ENCODE measurements at regions not wholly inside any gene's neighbourhood (a gene's known extent, or its start where the extent isn't known, plus 50 kb on each side); places are given as distances from the start of the nearest gene placed in this dataset.

GRCh38 chr2:167712275-167712674, 535.1 kb downstream of the STK39 start:
- Histone ChIP-seq H3K4me2 (replicated peaks; ENCODE audit: extremely low read depth, low read length, poor library complexity, severe bottlenecking) (no peak overlapping the region), H3K4me3 (replicated peaks in 1 of 3; ENCODE audit: low read depth in 2 of 3, low read length in 3 of 3) (no peak overlapping the region), H3K9ac (ENCODE audit: insufficient read depth, low read length, poor library complexity, severe bottlenecking) (no peak overlapping the region), H4K20me1 (ENCODE audit: insufficient read depth, low read length) (no peaks in the 10 kb centered on the region), H3K27ac (ENCODE audit: low read depth in 1 of 2, low read length in 2 of 2) (no peak overlapping the region), H2AFZ (ENCODE audit: insufficient read depth, low read depth, low read length, poor library complexity, severe bottlenecking) (no peak overlapping the region), H3K79me2 (ENCODE audit: insufficient read depth, low read length) (no peaks in the 10 kb centered on the region), H3K4me1 (ENCODE audit: control insufficient read depth in 1 of 2, insufficient read depth in 2 of 2, low read length in 2 of 2) (no peaks in the 10 kb centered on the region), H3K9me3 (replicated peaks in 1 of 2; ENCODE audit: control insufficient read depth in 1 of 2, insufficient read depth in 1 of 2, low read length in 2 of 2) (no peaks in the 10 kb centered on the region), H3K27me3 (ENCODE audit: control insufficient read depth in 2 of 2, insufficient read depth in 2 of 2, low read length in 2 of 2) (no peaks in the 10 kb centered on the region), H3K36me3 (replicated peaks in 1 of 2; ENCODE audit: control insufficient read depth in 1 of 2, insufficient read depth in 2 of 2, low read length in 2 of 2) (no peaks in the 10 kb centered on the region)
- peaks cover 2 to 11% (median 4%) of the 10 kb centered on the region in 7 donors for H3K9me3 Mint-ChIP-seq
- TF ChIP-seq CTCF (IDR thresholded peaks at IDR 0.05) = no peak
- intact Hi-C loops (cut with micrococcal nuclease) = no loop called here
- no peaks in the 10 kb centered on the region for H3K36me3 Mint-ChIP-seq
- WGBS (ENCODE audit: insufficient coverage) = 100% methylated on average over 1 of the region's 1 CpG
- H3K4me1 Mint-ChIP-seq = no peaks in the 10 kb centered on the region
- H3K4me3 Mint-ChIP-seq = no peak overlapping the region
- no peak for DNase-seq
- H3K27ac Mint-ChIP-seq = no peak overlapping the region
- peaks cover 0 to 2% (median 0%) of the 10 kb centered on the region in 3 donors for H3K27me3 Mint-ChIP-seq (ENCODE audit: low read depth in 3 of 3)

- no peak overlapping the region for H3K27ac Mint-ChIP-seq
- H3K9me3 Mint-ChIP-seq = peaks cover 0 to 8% (median 4%) of the 10 kb centered on the region in 7 donors
- H3K9me3 ChIP-seq (replicated peaks in 1 of 2; ENCODE audit: control insufficient read depth in 1 of 2, insufficient read depth in 1 of 2, low read length in 2 of 2) = no peaks in the 10 kb centered on the region
- no peaks in the 10 kb centered on the region for H3K36me3 ChIP-seq (replicated peaks in 1 of 2; ENCODE audit: control insufficient read depth in 1 of 2, insufficient read depth in 2 of 2, low read length in 2 of 2)
- no peak overlapping the region for H3K4me3 Mint-ChIP-seq
- no peaks in the 10 kb centered on the region for H3K4me1 ChIP-seq (ENCODE audit: control insufficient read depth in 1 of 2, insufficient read depth in 2 of 2, low read length in 2 of 2)
- no peak for TF ChIP-seq CTCF (IDR thresholded peaks at IDR 0.05)
- no peaks in the 10 kb centered on the region for H4K20me1 ChIP-seq (ENCODE audit: insufficient read depth, low read length)
- no peak overlapping the region for H3K4me3 ChIP-seq (replicated peaks in 1 of 3; ENCODE audit: low read depth in 2 of 3, low read length in 3 of 3)
- no peak overlapping the region for H3K4me2 ChIP-seq (replicated peaks; ENCODE audit: extremely low read depth, low read length, poor library complexity, severe bottlenecking)
- no peak for DNase-seq
- intact Hi-C loops (cut with micrococcal nuclease) = no loop called here
- no peaks in the 10 kb centered on the region for H3K4me1 Mint-ChIP-seq
- H3K27me3 Mint-ChIP-seq (ENCODE audit: low read depth in 3 of 3) = no peaks in the 10 kb centered on the region
- no peak overlapping the region for H2AFZ ChIP-seq (ENCODE audit: insufficient read depth, low read depth, low read length, poor library complexity, severe bottlenecking)
- H3K79me2 ChIP-seq (ENCODE audit: insufficient read depth, low read length) = no peaks in the 10 kb centered on the region
- H3K27ac ChIP-seq (ENCODE audit: low read depth in 1 of 2, low read length in 2 of 2) = no peak overlapping the region
- H3K27me3 ChIP-seq (ENCODE audit: control insufficient read depth in 2 of 2, insufficient read depth in 2 of 2, low read length in 2 of 2) = no peaks in the 10 kb centered on the region
- H3K36me3 Mint-ChIP-seq = no peaks in the 10 kb centered on the region
- H3K9ac ChIP-seq (ENCODE audit: insufficient read depth, low read length, poor library complexity, severe bottlenecking) = no peak overlapping the region
Measured at GRCh38 chr2:167708998-167709397, 538.4 kb downstream of the STK39 start.

Data from CD14-positive monocyte (primary cell).